Heart left ventricle (tissue), 13 donors: ENCODE measurements at regions not wholly inside any gene's neighbourhood (a gene's known extent, or its start where the extent isn't known, plus 50 kb on each side); places are given as distances from the start of the nearest gene placed in this dataset.

Experiments
- POLR2A ChIP-seq, 2 donors: fragments of 450-650 bp; IDR thresholded peaks; one replicate each; pipeline ENCODE4 v1.6.1; 2017; ENCODE audit warnings: antibody characterized with exemption in 2 of 2, mild to moderate bottlenecking in 2 of 2, moderate library complexity in 2 of 2
- TF ChIP-seq, protein P1 (sequence below), 12 donors: fragments of 200-600 bp; sonication (generic) in 4 of 12; IDR thresholded peaks; one replicate each; pipeline versions ENCODE4 v1.5.0 to v1.8.0; 2018 to 2022; ENCODE audit warnings: antibody characterized with exemption in 12 of 12, mild to moderate bottlenecking in 5 of 12
- donor health status: ischemic (EF 13 %, LVEDD 7.1; RV severe dilation, severe dysfunction).
- donor health status: DM: no; HTN: yes; CAD: no.
- donor health status: DM: no; HTN: no; CAD: no.
- donor health status: ischemic (EF 25% LVEDD 6.9; RV normal size, moderate dysfunction).
- donor health status: ischemic (EF 25% LVEDD 5.7; RV mildly dilated, moderate dysfunction).
- donor health status: ischemic (EF 35%, LVEDD 5.7; RV mildly dilated, moderate dysfunction).
- donor health status: nonischemic (EF 11% LVEDD 7.7; RV severe dilation, severe dysfunction).
- donor health status: DM: yes; HTN: yes; CAD: no.
- donor health status: PGD.
- donor health status: ischemic (EF 29% LVEDD 5.4; RV normal size, mild dysfunction).
- donor health status: nonischemic (EF 23%, LVEDD 6.1; RV moderate dilation, normal function).

DNA sequence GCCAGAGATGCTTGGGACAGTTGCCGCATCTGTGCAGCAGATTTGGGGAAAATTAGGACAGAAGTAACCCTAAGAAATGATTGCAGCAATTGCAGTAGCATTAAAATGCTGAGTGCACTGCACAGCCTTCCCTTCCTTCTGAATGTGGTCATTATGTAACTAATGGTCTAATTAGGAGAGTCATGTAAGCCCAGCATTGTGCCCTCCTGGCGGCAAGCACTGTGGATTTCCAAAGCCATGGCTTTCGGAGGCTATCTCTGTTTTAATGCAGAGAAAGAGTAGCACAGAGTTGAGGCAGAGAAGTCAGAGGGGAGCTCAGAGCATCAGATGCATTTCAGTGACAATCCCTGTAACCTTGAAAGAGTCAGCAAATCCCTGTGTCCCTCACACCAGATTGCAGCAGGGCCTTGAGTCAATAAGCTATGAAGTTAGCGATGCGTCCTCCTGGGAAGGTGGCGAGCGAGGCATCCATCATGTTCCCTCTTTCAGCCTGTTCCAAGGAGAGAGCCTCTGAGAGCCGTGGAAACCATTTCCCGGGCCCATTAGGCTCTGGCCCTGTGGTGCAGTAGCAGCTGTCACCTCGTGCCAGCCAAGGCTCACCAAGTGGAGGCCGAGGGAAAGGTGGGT is 307.2 kb downstream of the FBXO15 start:
- TF ChIP-seq, protein P1, sequence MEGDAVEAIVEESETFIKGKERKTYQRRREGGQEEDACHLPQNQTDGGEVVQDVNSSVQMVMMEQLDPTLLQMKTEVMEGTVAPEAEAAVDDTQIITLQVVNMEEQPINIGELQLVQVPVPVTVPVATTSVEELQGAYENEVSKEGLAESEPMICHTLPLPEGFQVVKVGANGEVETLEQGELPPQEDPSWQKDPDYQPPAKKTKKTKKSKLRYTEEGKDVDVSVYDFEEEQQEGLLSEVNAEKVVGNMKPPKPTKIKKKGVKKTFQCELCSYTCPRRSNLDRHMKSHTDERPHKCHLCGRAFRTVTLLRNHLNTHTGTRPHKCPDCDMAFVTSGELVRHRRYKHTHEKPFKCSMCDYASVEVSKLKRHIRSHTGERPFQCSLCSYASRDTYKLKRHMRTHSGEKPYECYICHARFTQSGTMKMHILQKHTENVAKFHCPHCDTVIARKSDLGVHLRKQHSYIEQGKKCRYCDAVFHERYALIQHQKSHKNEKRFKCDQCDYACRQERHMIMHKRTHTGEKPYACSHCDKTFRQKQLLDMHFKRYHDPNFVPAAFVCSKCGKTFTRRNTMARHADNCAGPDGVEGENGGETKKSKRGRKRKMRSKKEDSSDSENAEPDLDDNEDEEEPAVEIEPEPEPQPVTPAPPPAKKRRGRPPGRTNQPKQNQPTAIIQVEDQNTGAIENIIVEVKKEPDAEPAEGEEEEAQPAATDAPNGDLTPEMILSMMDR (IDR thresholded peaks at IDR 0.05): no peak
- no peak for TF ChIP-seq POLR2A (IDR thresholded peaks at IDR 0.05)
